Activated naive CD8-positive, alpha-beta T cell treated with anti-CD3 and anti-CD28 coated beads for 36 hours (primary cell): ENCODE measurements at regions not wholly inside any gene's neighbourhood (a gene's known extent, or its start where the extent isn't known, plus 50 kb on each side); places are given as distances from the start of the nearest gene placed in this dataset.
"Not testable (repeated sequence)": the region's sequence is repeated elsewhere in the genome, so short reads cannot be mapped to it uniquely, and the experiment has no call there.

Experiments used
- DNase-seq: peaks from one replicate; pipeline ENCODE4 v3.0.0; 2021
- H3K27ac Mint-ChIP-seq: one replicate; pipeline ENCODE4 v1.8.0; 2022; ENCODE audit warnings: mild to moderate bottlenecking, moderate library complexity, mixed read lengths
- H3K27me3 Mint-ChIP-seq: one replicate; pipeline ENCODE4 v1.8.0; 2022; ENCODE audit warnings: mild to moderate bottlenecking, mixed read lengths
- H3K36me3 Mint-ChIP-seq: one replicate; pipeline ENCODE4 v1.8.0; 2021; ENCODE audit warnings: mild to moderate bottlenecking, mixed read lengths
- H3K4me1 Mint-ChIP-seq: one replicate; pipeline ENCODE4 v1.8.0; 2021; ENCODE audit warnings: mixed read lengths
- H3K4me3 Mint-ChIP-seq: one replicate; pipeline ENCODE4 v1.8.0; 2022; ENCODE audit warnings: mild to moderate bottlenecking, moderate library complexity, mixed read lengths
- H3K9me3 Mint-ChIP-seq: one replicate; pipeline ENCODE4 v1.8.0; 2022; ENCODE audit warnings: mixed read lengths

- Mint-ChIP-seq H3K27ac (no peak overlapping the region), H3K36me3 (peaks cover 5% of the 10 kb centered on the region), H3K27me3 (no peaks in the 10 kb centered on the region), H3K4me3 (no peak overlapping the region), H3K9me3 (peaks cover 13% of the 10 kb centered on the region), H3K4me1 (peaks cover 16% of the 10 kb centered on the region)
- DNase-seq, result no peak
These were observed 243.0 kb upstream of the RUNX1 start for GRCh38 chr21:35291973-35292627.

- DNase-seq, result no peak
- Mint-ChIP-seq H3K9me3 (peaks cover 15% of the 10 kb centered on the region), H3K36me3 (peaks cover 4% of the 10 kb centered on the region), H3K27me3 (no peaks in the 10 kb centered on the region), H3K4me3 (no peak overlapping the region), H3K27ac (no peak overlapping the region), H3K4me1 (peaks cover 16% of the 10 kb centered on the region)
These were observed 241.9 kb upstream of the RUNX1 start for GRCh38 chr21:35291034-35291433.

- Mint-ChIP-seq H3K36me3 (peaks cover 6% of the 10 kb centered on the region), H3K4me3 (no peak overlapping the region), H3K27me3 (no peaks in the 10 kb centered on the region), H3K4me1 (peaks cover 1% of the 10 kb centered on the region), H3K27ac (no peak overlapping the region), H3K9me3 (peaks cover 15% of the 10 kb centered on the region)
- no peak for DNase-seq
These were observed 239.1 kb upstream of the RUNX1 start for GRCh38 chr21:35288238-35288637.

DNA sequence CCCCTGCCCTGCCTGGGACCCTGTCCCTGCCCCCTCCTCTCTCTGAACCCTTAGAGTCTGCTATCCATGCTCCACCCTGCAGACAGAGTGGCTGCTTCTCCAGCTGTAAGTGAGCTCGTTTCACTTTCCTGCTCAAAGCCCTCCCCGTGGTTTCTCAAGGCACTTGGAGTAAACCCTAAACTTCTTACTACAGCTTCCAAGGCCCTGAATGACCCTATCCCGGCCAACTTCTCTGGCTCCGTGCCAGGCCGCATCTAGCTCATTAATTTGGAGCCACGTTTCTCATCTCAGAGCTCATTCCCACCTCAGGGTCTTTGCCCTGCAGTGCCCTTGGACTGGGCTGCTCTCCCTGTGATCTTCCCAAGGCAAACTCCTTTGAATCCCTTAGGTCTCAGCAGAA, 235.1 kb upstream of the RUNX1 start:
- no peak for DNase-seq
- H3K4me1 Mint-ChIP-seq, result peaks cover 5% of the 10 kb centered on the region
- no peak overlapping the region for H3K4me3 Mint-ChIP-seq
- H3K27ac Mint-ChIP-seq, result peak overlapping the region; percentile 13
- H3K9me3 Mint-ChIP-seq, result peaks cover 15% of the 10 kb centered on the region
- peaks cover 6% of the 10 kb centered on the region for H3K36me3 Mint-ChIP-seq
- H3K27me3 Mint-ChIP-seq, result peaks cover 3% of the 10 kb centered on the region

DNA sequence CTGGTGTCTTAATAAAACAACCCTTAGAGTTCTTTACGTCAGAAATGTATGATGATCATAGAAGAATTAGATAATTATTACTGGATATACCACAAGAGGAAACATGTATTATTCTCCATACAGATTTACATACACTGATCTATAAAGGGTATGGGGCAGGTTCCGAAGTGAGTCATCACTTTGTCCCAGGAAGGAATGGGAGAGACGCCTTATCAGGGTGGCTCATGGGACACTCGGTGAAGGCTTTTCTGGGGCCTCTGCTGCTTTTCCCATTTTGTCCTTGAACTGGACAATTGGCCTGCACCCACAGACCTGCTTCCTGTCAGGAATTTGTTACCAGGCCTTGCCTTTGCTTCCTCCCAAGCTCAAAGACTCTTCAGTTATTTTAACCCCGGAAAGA, 233.8 kb upstream of the RUNX1 start:
- no peak for DNase-seq
- no peak overlapping the region for H3K27ac Mint-ChIP-seq
- peaks cover 5% of the 10 kb centered on the region for H3K4me1 Mint-ChIP-seq
- H3K9me3 Mint-ChIP-seq, result peaks cover 10% of the 10 kb centered on the region
- no peak overlapping the region for H3K4me3 Mint-ChIP-seq
- peaks cover 3% of the 10 kb centered on the region for H3K27me3 Mint-ChIP-seq
- peaks cover 4% of the 10 kb centered on the region for H3K36me3 Mint-ChIP-seq

- H3K4me3 Mint-ChIP-seq, result no peak overlapping the region
- no peak overlapping the region for H3K27ac Mint-ChIP-seq
These were observed 232.9 kb upstream of the RUNX1 start for GRCh38 chr21:35281956-35282355.

GRCh38 chr21:35280231-35280630, 231.1 kb upstream of the RUNX1 start:
- Mint-ChIP-seq H3K4me1 (peaks cover 5% of the 10 kb centered on the region), H3K4me3 (no peak overlapping the region)

More at GRCh38 chr21:35281956-35282355, 232.9 kb upstream of the RUNX1 start:
- peaks cover 3% of the 10 kb centered on the region for H3K27me3 Mint-ChIP-seq
- peaks cover 3% of the 10 kb centered on the region for H3K36me3 Mint-ChIP-seq
- peaks cover 3% of the 10 kb centered on the region for H3K9me3 Mint-ChIP-seq
- no peak for DNase-seq
- peaks cover 5% of the 10 kb centered on the region for H3K4me1 Mint-ChIP-seq

DNA sequence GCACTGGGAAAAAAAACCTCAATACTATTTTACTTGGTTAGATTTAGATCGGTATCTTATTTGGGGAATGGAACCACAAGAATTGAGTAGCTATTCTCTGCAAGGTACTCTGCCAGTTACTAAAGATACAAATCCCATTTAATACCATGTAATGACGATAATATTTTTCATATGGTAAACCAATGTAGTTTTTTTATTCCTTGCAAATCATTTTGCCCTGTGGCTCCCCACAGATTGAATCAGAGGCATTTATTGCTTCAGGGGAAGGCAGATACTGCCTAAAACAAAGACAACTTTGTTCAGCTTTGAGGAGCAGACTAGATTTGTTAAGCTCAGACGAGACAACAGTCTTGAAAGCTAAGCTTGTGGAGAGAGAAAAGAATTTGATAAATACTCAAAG, 226.7 kb upstream of the RUNX1 start:
- Mint-ChIP-seq H3K27me3 (no peaks in the 10 kb centered on the region), H3K4me3 (no peak overlapping the region), H3K27ac (no peak overlapping the region), H3K36me3 (no peaks in the 10 kb centered on the region), H3K4me1 (peaks cover 2% of the 10 kb centered on the region), H3K9me3 (no peaks in the 10 kb centered on the region)
- no peak for DNase-seq

More at GRCh38 chr21:35280231-35280630, 231.1 kb upstream of the RUNX1 start:
- Mint-ChIP-seq H3K36me3 (peaks cover 1% of the 10 kb centered on the region), H3K9me3 (no peaks in the 10 kb centered on the region), H3K27me3 (peaks cover 3% of the 10 kb centered on the region), H3K27ac (no peak overlapping the region)
- no peak for DNase-seq

- Mint-ChIP-seq H3K4me1 (peaks cover 2% of the 10 kb centered on the region), H3K9me3 (no peaks in the 10 kb centered on the region), H3K36me3 (no peaks in the 10 kb centered on the region), H3K27ac (no peak overlapping the region), H3K4me3 (no peak overlapping the region), H3K27me3 (no peaks in the 10 kb centered on the region)
- DNase-seq, result no peak
These were observed 225.8 kb upstream of the RUNX1 start for GRCh38 chr21:35274923-35275322.

GRCh38 chr21:35274090-35274489, 225.0 kb upstream of the RUNX1 start:
- Mint-ChIP-seq H3K4me1 (peaks cover 2% of the 10 kb centered on the region), H3K27me3 (no peaks in the 10 kb centered on the region), H3K4me3 (no peak overlapping the region), H3K9me3 (peaks cover 2% of the 10 kb centered on the region), H3K36me3 (peaks cover 2% of the 10 kb centered on the region), H3K27ac (no peak overlapping the region)
- no peak for DNase-seq

DNA sequence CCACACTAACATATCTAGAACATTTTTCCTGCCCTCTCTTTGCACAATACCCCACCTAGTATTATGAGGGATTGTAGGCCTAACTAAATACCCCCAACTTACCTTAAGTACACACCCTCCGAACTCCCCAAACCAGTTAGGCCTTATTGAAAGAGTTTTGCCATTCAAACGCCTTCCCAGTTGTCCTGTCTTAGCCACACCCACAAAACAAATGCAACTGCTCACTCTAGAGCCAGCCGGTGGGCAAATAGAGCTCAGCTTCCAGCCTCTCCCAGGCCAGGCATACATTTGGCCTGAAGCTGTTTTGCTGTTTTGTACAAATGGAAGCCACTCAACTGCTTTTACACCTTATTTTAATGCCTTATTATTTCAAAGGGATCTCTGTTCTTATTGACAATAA, 224.2 kb upstream of the RUNX1 start:
- Mint-ChIP-seq H3K36me3 (peaks cover 2% of the 10 kb centered on the region), H3K4me3 (no peak overlapping the region), H3K27ac (no peak overlapping the region), H3K4me1 (peaks cover 2% of the 10 kb centered on the region), H3K9me3 (peaks cover 2% of the 10 kb centered on the region), H3K27me3 (no peaks in the 10 kb centered on the region)
- no peak for DNase-seq

GRCh38 chr21:35271344-35272118, 222.4 kb upstream of the RUNX1 start:
- H3K4me1 Mint-ChIP-seq, H3K9me3 Mint-ChIP-seq, H3K4me3 Mint-ChIP-seq, DNase-seq, H3K36me3 Mint-ChIP-seq, H3K27me3 Mint-ChIP-seq, H3K27ac Mint-ChIP-seq: not testable (repeated sequence)

- peaks cover 3% of the 10 kb centered on the region for H3K27me3 Mint-ChIP-seq
- H3K36me3 Mint-ChIP-seq, result peaks cover 2% of the 10 kb centered on the region
- no peak overlapping the region for H3K27ac Mint-ChIP-seq
- no peak for DNase-seq
- no peak overlapping the region for H3K4me3 Mint-ChIP-seq
- no peaks in the 10 kb centered on the region for H3K4me1 Mint-ChIP-seq
- H3K9me3 Mint-ChIP-seq, result peaks cover 2% of the 10 kb centered on the region
These were observed 219.7 kb upstream of the RUNX1 start for GRCh38 chr21:35268817-35269216.

DNA sequence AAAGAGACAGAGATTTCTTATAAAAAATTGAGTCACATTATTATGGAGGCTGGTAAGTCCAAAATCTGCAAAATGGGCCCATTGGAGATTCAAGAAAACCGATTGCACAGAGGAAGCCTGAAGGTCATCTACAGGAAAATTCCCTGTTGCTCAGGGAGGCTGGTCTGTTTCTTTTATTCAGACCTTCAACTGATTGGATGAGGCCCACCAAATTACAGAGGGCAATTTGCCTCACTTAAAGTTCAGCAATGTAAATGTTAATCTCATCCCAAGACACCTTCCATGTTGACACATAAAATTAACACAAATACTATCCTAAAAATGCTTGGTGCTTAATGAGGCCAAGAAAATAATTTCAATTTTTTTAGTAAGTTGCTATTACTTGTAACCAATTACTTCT, 219.2 kb upstream of the RUNX1 start:
- no peak overlapping the region for H3K4me3 Mint-ChIP-seq
- H3K36me3 Mint-ChIP-seq, result peaks cover 2% of the 10 kb centered on the region
- H3K9me3 Mint-ChIP-seq, result peaks cover 2% of the 10 kb centered on the region
- H3K4me1 Mint-ChIP-seq, result no peaks in the 10 kb centered on the region
- no peak overlapping the region for H3K27ac Mint-ChIP-seq
- DNase-seq, result no peak
- H3K27me3 Mint-ChIP-seq, result peaks cover 3% of the 10 kb centered on the region

DNA sequence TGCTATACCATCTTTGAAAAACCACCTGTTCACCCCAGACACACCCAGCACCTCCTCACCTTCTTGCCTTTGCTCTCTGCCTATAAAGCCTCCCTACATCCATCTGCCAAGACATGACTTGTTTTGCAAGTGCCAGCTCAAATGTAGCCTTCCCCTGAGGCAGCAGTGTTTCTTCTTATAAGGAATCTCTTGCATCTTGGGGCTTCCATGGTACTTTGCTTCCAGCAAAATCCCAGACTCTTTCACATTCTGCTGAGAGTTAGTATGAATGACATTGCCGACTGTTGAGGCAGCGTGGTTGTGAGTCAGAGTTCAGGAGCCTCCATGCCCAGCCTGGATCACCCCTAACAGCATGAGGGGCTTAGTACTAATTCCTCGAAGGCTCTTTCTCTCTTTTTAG, 217.4 kb upstream of the RUNX1 start:
- peaks cover 2% of the 10 kb centered on the region for H3K9me3 Mint-ChIP-seq
- H3K27me3 Mint-ChIP-seq, result peaks cover 3% of the 10 kb centered on the region
- DNase-seq, result no peak
- peaks cover 2% of the 10 kb centered on the region for H3K36me3 Mint-ChIP-seq
- H3K4me1 Mint-ChIP-seq, result no peaks in the 10 kb centered on the region
- no peak overlapping the region for H3K27ac Mint-ChIP-seq
- no peak overlapping the region for H3K4me3 Mint-ChIP-seq
